PC-3 (cell line): ENCODE measurements at regions not wholly inside any gene's neighbourhood (a gene's known extent, or its start where the extent isn't known, plus 50 kb on each side); places are given as distances from the start of the nearest gene placed in this dataset.

Experiments
- ATAC-seq: fragments of 200-7000 bp; cut with Tn5 transposase; 2 replicates; pipeline ENCODE4 v1.9.1; 2020; ENCODE audit warnings: mild to moderate bottlenecking, moderate library complexity
- BruUV-seq: library from RNA; stranded (reverse); fragments of 400-500 nt; replicated peaks from 2 replicates; lab custom pipeline; 2021; lab: Mats Ljungman, UMichigan
- CTCF ChIA-PET: fragments of 300-600 bp; sonication (Branson Sonifier 250); formaldehyde crosslinking; loops from one replicate; lab custom pipeline; 2022; ENCODE audit warnings: antibody characterized with exemption; lab: Charles Lee
- POLR2A ChIA-PET: fragments of 300-600 bp; sonication (Branson Sonifier 250); formaldehyde crosslinking; loops from one replicate; lab custom pipeline; 2022; ENCODE audit warnings: antibody characterized with exemption; ENCODE audit not compliant: unreplicated experiment; lab: Charles Lee
- DNase-seq: peaks from one replicate; pipeline ENCODE4 v3.0.0-alpha.2; 2015
- H2AFZ ChIP-seq: fragments of 300-600 bp; sonication (generic); 2 replicates; pipeline ENCODE4 v1.6.0; 2016; ENCODE audit warnings: antibody characterized with exemption, low read length
- H3F3A ChIP-seq: fragments of 300-600 bp; sonication (generic); one replicate; pipeline ENCODE4 v1.6.0; 2017; ENCODE audit warnings: antibody characterized with exemption, low read length, control low read depth, mild to moderate bottlenecking; ENCODE audit not compliant: unreplicated experiment
- H3K27ac ChIP-seq: fragments of 300-600 bp; sonication (generic); 2 replicates; pipeline ENCODE4 v1.5.1; 2016; ENCODE audit warnings: mild to moderate bottlenecking, low read length
- H3K27me3 ChIP-seq: fragments of 300-600 bp; sonication (generic); 2 replicates; pipeline ENCODE4 v1.6.1; 2016; ENCODE audit warnings: low read length, mixed read lengths
- H3K36me3 ChIP-seq: fragments of 300-600 bp; sonication (generic); 2 replicates; pipeline ENCODE4 v1.6.1; 2016; ENCODE audit warnings: low read depth, mixed run types, low read length, mixed read lengths
- H3K4me1 ChIP-seq: fragments of 300-600 bp; sonication (generic); 2 replicates; pipeline ENCODE4 v1.5.1; 2016; ENCODE audit warnings: low read length; ENCODE audit not compliant: insufficient read depth
- H3K4me2 ChIP-seq: fragments of 300-600 bp; sonication (generic); 2 replicates; pipeline ENCODE4 v1.6.0; 2016; ENCODE audit warnings: low read length
- H3K4me3 ChIP-seq: fragments of 300-600 bp; sonication (generic); 2 replicates; pipeline ENCODE4 v1.5.1; 2016; ENCODE audit warnings: mild to moderate bottlenecking, low read length, mixed read lengths
- H3K79me2 ChIP-seq: fragments of 300-600 bp; sonication (generic); 2 replicates; pipeline ENCODE4 v1.6.1; 2017; ENCODE audit warnings: low read length, mixed read lengths
- H3K9ac ChIP-seq: fragments of 300-600 bp; sonication (generic); 2 replicates; pipeline ENCODE4 v1.6.0; 2016; ENCODE audit warnings: mild to moderate bottlenecking, low read length
- H3K9me2 ChIP-seq: fragments of 300-600 bp; sonication (generic); replicated peaks from 2 replicates; pipeline ENCODE4 v1.6.1; 2016; ENCODE audit warnings: mixed run types, low read length, mixed read lengths
- H3K9me3 ChIP-seq: fragments of 300-600 bp; sonication (generic); 2 replicates; pipeline ENCODE4 v1.6.1; 2016; ENCODE audit warnings: low read length, mixed read lengths
- H4K20me1 ChIP-seq: fragments of 300-600 bp; sonication (generic); 2 replicates; pipeline ENCODE4 v1.6.1; 2016; ENCODE audit warnings: low read length, mixed read lengths
- EZH2 ChIP-seq: fragments of 300-600 bp; sonication (generic); IDR thresholded peaks from one replicate; pipeline ENCODE4 v1.6.1; 2017; ENCODE audit warnings: antibody characterized with exemption, mild to moderate bottlenecking, low read length; ENCODE audit not compliant: unreplicated experiment
- EZH2phosphoT487 ChIP-seq: fragments of 300-600 bp; sonication (generic); IDR thresholded peaks from 2 replicates; pipeline ENCODE4 v1.6.1; 2018; ENCODE audit warnings: mild to moderate bottlenecking, antibody characterized with exemption, low read length, borderline replicate concordance
- intact Hi-C: fragments of 100-400 bp; cut with micrococcal nuclease; formaldehyde crosslinking; loops from 2 replicates; pipeline ENCODE4 v1.9.0; 2023
- TF ChIP-seq, protein P1 (sequence below): fragments of 300-600 bp; sonication (generic); conservative IDR thresholded peaks from 2 replicates; pipeline ENCODE4 v1.5.1; 2017; ENCODE audit warnings: antibody characterized with exemption, low read depth, mild to moderate bottlenecking, low read length

- Histone ChIP-seq H3K4me2 (no peak overlapping the region), H3K27me3 (no peaks in the 10 kb centered on the region), H3K9ac (no peak overlapping the region), H3K4me3 (no peak overlapping the region), H3K9me2 (no peaks in the 10 kb centered on the region), H2AFZ (no peak overlapping the region), H3K27ac (no peak overlapping the region), H3K4me1 (no peaks in the 10 kb centered on the region), H3K79me2 (no peaks in the 10 kb centered on the region), H4K20me1 (no peaks in the 10 kb centered on the region), H3K36me3 (no peaks in the 10 kb centered on the region), H3K9me3 (no peaks in the 10 kb centered on the region), H3F3A (no peaks in the 10 kb centered on the region)
- BruUV-seq, result no TSS peak
- no peak for TF ChIP-seq EZH2phosphoT487
- TF ChIP-seq, protein P1, sequence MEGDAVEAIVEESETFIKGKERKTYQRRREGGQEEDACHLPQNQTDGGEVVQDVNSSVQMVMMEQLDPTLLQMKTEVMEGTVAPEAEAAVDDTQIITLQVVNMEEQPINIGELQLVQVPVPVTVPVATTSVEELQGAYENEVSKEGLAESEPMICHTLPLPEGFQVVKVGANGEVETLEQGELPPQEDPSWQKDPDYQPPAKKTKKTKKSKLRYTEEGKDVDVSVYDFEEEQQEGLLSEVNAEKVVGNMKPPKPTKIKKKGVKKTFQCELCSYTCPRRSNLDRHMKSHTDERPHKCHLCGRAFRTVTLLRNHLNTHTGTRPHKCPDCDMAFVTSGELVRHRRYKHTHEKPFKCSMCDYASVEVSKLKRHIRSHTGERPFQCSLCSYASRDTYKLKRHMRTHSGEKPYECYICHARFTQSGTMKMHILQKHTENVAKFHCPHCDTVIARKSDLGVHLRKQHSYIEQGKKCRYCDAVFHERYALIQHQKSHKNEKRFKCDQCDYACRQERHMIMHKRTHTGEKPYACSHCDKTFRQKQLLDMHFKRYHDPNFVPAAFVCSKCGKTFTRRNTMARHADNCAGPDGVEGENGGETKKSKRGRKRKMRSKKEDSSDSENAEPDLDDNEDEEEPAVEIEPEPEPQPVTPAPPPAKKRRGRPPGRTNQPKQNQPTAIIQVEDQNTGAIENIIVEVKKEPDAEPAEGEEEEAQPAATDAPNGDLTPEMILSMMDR, result no peak
- no peak for TF ChIP-seq EZH2
- ChIA-PET POLR2A (interaction anchor here (0.6 kb wide), 1 partner anchor 472 kb away, joined by 5 read pairs; no protein-coding TSS in a partner anchor), CTCF (interaction anchor here (0.7 kb wide), 1 partner anchor 225 kb away, joined by 4 read pairs; no protein-coding TSS in a partner anchor)
- DNase-seq (no peak), ATAC-seq (no peak)
- intact Hi-C loops, result no loop called here
Observed at GRCh38 chr20:52025938-52026337, 165.6 kb downstream of the ZFP64 start.

DNA sequence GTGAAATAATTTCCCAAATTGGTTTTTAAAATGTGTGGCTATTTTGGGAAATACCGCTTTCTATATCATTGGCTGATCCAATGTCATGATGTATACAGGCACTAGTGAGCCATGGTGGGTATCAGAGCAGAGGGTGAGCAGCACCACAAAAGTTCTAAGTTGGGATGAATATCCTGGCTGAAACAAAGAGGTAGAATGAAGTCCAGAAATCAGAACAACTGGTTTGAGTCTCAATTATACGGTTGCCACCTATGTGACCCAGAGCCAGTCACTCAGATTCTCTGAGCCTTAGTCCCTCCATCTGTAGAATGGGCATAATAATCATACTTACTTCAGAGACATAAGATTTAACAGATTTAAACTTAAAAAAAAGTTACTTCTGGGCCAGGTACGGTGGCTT, 172.3 kb downstream of the ZFP64 start:
- BruUV-seq, result no TSS peak

More for the DNA sequence above, 172.3 kb downstream of the ZFP64 start:
- TF ChIP-seq, protein P1, result no peak
- TF ChIP-seq EZH2phosphoT487 (no peak), EZH2 (no peak)
- Histone ChIP-seq H3K4me2 (no peak overlapping the region), H3K79me2 (no peaks in the 10 kb centered on the region), H4K20me1 (no peaks in the 10 kb centered on the region), H2AFZ (no peak overlapping the region), H3K4me3 (no peak overlapping the region), H3K9me3 (no peaks in the 10 kb centered on the region), H3K4me1 (peaks cover 7% of the 10 kb centered on the region; the same call in 1 of the 2 replicates), H3K9ac (no peak overlapping the region), H3K27me3 (no peaks in the 10 kb centered on the region), H3K27ac (no peak overlapping the region), H3K36me3 (no peaks in the 10 kb centered on the region), H3K9me2 (no peaks in the 10 kb centered on the region), H3F3A (no peaks in the 10 kb centered on the region)
- ChIA-PET POLR2A (no interaction called here), CTCF (no interaction called here)
- intact Hi-C loops, result no loop called here
- ATAC-seq (no peak), DNase-seq (no peak)
